Stimulated activated CD8-positive, alpha-beta memory T cell treated with anti-CD3 and anti-CD28 coated beads, Interleukin-7, amount 100 ng/mL, for 4 hours (primary cell): ENCODE measurements at regions not wholly inside any gene's neighbourhood (a gene's known extent, or its start where the extent isn't known, plus 50 kb on each side); places are given as distances from the start of the nearest gene placed in this dataset.

Source experiments
- DNase-seq, 2 donors: peaks; one replicate each; pipeline ENCODE4 v3.0.0-alpha.2; 2020; ENCODE audit warnings: low read depth in 2 of 2

DNA sequence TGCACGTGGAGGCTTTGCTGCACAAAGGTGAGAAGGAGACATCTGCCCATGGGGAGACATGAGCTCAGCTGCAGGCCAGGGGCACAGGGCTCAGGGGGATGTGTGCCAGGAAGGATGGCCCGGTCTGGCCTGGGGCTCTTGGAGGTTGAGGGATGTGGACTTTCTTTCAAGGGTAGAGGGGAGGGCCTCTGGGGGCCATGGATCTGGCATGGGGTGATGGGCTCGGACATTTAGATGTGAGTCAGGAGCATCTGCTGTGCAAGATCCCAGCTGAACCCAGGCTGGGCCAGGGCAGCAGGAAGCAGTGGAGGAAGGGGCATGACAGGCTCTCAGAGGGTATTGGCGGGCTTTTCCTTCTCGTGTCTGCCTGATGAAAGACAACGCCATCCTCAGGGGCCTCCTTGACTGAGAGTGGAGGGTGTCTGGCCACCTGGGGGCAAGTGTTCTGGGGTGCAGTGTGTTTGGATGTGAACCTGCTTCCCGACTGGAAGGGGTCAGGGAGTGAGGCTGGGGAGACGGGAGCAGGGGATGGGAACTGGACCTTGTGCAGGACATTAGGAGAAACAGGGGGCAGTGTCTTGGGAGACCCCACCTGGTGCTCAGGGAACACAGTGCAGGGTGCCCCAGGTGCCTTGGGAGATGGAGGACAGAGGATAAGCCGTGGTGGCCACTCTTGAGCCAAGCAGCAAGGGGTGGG lies 156.1 kb downstream of the ERMARD start:
- DNase-seq, result no peak

DNA sequence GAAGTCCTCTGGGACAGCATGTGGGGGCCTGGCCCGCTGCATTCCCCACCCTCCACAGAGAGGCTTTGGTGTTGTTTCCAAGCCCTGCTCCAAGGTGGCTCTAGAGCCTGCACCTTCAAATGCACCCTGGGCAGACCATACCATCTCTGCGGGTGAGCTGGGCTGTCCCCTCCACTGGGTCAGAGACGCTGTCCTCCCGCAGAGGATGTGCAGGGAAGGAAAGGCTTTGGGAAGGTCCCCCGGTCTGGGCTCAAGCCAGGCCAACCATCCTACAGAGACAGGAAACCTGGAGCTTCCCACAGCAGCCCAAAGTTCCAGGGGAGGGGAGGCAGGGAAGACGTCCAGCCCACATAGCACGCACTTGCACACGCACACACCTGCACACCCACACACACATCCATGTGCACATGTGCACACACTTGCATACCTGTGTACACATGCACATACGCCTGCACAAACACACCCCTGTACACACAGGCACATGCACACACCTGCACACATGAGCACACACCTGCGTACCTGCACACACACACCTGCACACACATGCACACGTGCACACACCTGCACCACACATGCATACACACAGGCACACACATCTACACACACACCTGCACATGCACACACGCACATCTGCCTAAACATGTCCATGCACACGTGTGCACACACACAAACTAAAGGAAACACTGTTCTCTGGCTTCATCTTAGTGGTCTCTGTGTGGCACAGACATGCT lies 155.4 kb downstream of the ERMARD start:
- DNase-seq, result no peak

DNA sequence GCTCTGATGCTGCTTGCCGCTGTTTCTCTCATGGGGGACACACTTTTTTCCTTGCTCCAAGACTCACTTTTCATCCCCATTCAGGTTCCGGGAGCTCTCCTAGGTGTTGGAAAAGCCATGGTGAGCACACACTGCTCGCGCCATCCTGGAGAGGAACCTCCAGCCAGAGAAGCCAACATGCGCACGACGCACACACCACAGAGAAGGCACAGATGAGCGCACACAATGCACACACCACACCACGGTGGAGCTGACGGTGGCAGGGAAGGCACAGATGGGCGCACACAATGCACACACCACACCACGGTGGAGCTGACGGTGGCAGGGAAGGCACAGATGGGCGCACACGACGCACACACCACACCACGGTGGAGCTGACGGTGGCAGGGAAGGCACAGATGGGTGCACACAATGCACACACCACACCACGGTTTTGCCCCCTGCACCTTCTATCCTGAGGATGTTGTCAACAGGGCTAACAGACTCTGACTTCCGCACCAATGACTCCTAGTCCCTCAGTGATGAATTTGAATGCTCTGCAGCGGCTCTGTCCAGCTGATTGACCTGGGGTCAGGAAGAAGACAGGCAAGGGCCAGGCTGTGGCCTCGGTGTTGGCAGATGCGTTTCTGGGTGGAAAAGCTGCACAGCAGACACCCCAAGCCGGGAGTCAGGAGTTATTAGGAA lies 154.7 kb downstream of the ERMARD start:
- no peak for DNase-seq

DNA sequence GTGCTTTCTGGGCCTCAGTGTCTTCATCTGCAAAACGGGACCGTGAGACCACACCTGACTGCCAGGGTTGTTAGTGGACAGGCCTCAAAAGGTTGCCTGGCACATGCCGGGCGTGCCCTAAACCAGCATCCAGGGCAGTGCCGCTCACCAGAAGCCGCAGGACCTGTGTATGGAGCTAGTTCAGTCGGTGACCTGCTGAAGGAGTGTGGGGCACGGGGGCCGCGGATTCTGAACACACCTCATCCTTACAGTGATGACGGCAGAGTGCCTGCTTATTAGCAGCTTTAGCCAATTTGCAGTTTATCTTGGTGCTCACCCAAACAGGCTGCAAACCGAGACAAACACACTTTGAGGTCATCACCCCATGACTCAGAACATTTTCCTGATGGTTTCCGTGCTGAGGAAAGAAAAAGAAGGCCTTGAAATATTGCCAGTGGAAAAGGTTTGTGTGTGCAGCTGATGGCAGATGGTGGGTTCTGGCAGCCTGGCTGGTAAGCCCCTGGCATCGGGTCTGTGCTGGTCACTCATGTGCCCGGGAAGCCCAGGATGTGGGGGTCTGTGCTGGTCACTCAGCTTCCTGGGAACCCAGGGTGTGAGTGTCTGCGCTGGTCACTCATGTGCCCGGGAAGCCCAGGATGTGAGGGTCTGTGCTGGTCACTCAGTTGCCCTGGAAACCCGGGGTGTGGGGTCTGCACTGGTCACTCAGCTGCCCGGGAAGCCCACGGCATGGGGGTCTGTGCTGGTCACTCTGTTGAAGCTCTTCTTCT lies 153.8 kb downstream of the ERMARD start:
- DNase-seq, result no peak

- DNase-seq, result no peak
These were observed 152.9 kb downstream of the ERMARD start for GRCh38 chr6:169904051-169904922.

DNA sequence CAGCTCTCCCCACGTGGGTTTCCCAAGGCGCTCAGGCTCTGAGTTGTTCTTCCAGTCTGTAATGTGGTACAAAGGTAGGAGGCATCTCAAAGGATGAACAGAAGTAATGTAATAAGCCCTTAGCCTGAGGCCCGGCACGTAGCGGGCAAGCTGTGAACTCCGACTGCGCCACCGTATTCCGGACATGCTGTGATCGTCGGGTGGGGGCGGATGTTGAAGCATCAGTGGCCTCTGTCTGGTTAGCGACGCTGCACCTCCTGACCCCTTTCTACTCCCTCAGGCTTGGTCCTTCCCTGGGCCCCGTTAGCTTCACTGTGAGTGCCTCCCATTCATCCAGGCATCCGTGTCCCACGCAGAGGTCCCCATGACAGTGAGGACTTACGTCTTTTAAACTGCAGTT lies 151.7 kb downstream of the ERMARD start:
- DNase-seq, result no peak

- DNase-seq, result no peak
These were observed 151.2 kb downstream of the ERMARD start for GRCh38 chr6:169902604-169903003.

- DNase-seq, result no peak
These were observed 150.6 kb downstream of the ERMARD start for GRCh38 chr6:169902070-169902469.

- DNase-seq, result no peak
These were observed 148.2 kb downstream of the ERMARD start for GRCh38 chr6:169899481-169900145.

DNA sequence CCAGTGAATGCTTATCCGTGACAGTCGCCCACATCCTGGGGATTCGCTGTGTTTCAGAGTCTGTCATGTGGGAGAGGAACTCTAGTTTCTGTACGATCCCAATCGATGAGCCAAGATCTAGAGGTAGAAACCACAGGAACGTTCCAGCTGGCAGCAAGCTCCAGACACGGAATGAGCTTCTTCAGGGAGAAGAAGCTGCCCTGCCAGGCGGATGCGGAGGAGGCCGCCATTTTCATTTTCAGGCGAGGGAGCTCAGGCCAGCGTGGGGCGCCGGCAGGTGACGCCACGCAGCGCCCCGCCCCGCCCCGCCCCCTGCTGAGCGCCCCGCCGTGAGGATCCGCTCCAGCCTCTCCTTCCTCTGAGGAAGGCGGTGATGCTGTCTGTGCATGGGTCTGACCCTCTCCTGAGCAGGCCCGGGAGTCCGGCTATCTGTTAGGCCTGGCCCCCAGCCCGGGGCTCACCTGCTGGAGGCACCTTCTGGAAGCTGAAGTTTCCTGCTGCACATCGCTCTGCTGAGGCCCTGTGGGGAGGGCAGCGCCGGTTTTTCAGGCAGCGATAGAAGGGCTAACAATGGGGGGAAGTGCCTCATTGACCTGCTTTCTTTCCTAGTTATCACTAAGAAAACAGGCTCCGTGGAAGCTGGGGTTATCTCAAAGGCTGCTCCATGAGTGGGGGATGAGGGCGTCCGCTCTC lies 147.5 kb downstream of the ERMARD start:
- no peak for DNase-seq

DNA sequence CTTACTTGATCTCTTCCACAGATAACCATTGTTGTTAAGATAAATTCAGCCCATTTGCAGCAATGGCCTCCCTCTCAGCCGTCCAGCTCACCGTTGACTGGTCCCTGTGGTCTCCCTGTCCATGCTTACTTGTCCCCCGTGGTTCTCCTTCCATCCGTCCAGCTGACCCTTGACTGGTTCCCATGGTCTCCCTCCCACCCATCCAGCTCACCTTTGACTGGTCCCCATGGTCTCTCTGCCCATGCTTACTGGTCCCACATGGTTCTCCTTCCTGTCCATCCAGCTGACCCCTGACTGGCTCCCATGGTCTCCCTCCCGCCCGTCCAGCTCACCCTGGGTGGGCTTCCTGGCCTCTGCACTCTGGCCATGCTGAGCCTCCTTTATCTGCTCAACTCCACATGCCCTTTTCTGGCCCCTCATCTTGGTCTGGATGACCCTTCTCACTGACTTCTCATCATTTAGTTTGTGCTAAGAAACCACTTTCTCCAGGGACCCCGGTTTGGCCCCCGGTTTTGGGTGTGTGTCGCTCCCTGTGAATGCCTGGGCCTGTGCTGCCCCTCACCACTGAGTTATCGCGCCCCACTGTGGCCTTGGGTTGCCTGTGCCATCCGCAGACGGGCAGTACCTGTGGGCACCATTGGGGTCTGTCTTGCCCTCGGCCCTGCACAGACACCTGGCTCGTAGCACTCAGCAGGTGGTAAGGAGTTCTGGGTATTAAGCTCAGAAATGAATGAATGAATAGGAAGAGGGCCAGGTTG lies 146.4 kb downstream of the ERMARD start:
- no peak for DNase-seq

DNA sequence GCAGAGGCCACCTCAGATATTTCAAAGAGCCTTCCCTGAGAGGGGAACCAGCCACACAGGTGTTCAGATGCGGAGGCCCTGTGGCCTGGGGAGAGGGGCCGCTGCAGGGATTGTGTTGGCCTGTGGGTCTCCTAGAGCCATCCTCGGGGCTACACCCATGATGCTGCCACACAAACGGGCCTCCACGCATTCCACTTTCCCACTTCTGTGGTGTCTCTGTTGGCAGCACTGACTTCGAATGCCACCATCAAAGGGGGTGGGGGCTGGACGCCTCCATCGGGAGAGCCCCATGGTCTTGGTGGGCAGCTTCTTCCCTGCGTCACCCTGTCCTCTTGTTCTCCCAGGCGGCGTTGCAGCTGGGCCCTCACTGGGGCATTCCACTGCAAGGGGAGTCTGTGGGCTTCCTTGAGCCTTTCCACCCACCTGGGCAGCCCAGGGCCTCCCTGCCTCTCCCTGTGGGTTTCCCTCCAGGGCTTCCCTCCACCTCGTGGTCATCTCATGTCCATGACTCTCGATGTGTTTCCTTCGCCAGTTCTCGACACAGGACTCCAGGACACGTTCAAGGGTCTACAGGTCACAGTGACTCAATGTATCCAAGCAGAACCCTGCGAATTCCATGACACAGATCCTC lies 145.5 kb downstream of the ERMARD start:
- no peak for DNase-seq

- no peak for DNase-seq
These were observed 144.7 kb downstream of the ERMARD start for GRCh38 chr6:169895926-169896761.

DNA sequence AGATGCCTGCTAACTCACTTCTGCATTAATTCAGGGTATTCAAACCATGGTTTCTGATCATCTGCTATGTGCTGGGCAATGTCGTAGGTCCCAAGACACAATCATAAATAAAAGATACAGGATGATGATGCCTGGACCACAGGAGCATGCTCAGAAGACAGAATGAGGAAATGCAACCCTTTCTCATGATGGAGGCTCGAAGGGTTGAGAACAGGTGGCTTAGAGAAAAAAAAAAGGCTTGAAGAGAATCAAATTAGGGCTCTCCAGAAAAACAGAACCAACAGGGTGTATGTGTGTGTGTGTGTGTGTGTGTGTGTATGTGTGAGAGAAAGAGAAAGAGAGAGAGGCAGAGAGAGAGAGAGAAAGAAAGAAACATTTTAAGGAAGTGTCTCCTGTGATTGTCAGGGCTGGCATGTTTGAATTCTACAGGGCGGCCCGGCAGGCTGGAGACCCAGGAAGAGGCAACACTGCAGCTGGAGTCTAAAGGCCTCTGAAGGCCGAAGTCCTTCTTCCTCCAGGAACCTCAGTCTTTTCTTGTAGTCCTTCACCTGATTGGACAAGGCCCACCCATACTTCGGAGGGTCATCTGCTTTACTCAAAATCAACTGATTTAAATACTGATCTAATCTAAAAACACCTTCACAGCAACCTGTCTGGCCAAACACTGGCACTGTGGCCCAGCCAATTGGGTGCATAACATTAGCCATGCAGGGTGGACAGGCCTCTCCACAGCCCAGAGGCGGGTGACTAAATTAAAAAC lies 143.8 kb downstream of the ERMARD start:
- DNase-seq, result no peak

DNA sequence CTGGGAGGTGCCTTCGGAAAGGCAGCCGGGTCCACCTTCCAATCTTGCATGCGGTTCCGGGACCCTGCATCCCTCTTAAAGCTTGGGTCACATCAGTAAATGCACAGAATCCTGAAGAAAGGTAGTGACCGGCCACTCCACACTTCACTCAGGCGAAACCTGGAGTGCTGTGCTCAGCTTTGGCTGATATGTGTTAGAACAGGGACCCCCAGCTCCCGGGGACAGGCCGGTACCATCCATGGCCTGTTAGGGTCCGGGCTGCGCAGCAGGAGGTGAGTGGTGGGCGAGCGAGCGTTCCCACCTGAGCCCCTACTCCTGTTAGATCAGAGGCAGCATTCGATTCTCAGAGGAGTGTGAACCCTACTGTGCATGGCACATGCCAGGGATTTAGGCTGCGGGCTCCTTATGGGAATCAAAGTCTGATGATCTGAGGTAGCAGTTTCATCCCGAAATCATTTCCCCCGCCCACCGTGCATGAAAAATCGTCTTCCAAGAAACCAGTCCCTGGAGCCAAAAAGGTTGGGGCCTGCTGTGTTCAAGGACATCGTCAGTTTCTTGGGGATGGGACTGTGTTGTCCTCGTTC lies 143.0 kb downstream of the ERMARD start:
- DNase-seq, result no peak

GRCh38 chr6:169893624-169894023 lies 142.2 kb downstream of the ERMARD start:
- no peak for DNase-seq

DNA sequence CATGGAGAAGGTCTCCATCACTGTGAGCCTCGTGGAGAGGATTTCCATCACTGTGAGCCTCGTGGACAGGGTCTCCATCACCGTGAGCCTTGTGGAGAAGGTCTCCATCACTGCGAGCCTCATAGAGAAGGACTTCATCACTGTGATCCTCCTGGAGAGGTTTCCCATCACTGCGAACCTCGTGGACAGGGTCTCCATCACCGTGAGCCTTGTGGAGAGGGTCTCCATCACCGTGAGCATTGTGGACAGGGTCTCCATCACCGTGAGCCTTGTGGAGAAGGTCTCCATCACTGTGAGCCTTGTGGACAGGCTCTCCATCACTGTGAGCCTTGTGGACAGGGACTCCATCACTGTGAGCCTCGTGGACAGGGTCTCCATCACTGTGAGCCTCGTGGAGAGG lies 140.4 kb downstream of the ERMARD start:
- no peak for DNase-seq
